H1 (cell line): ENCODE measurements at regions not wholly inside any gene's neighbourhood (a gene's known extent, or its start where the extent isn't known, plus 50 kb on each side); places are given as distances from the start of the nearest gene placed in this dataset.

Source experiments
- CHD1 ChIP-seq: IDR thresholded peaks from 2 replicates; pipeline ENCODE4 v1.6.1; 2012; ENCODE audit warnings: low read depth, low read length, improper control_type of control experiment
- CHD7 ChIP-seq: fragments of 300-600 bp; sonication (generic); IDR thresholded peaks from 2 replicates; pipeline ENCODE4 v1.7.1; 2012; ENCODE audit warnings: low read length, moderate library complexity, mild to moderate bottlenecking, inconsistent platforms; ENCODE audit not compliant: insufficient replicate concordance
- CREB1 ChIP-seq: IDR thresholded peaks from 2 replicates; pipeline ENCODE4 v1.6.1; 2012; ENCODE audit warnings: inconsistent platforms
- CTCF ChIP-seq, 3 experiments: IDR thresholded peaks; 1 replicate in 2 of 3; 2 replicates in 1 of 3; pipeline versions ENCODE4 v1.5.1 to v1.6.1; 2011; ENCODE audit warnings: low read length in 3 of 3, mild to moderate bottlenecking in 3 of 3, inconsistent platforms in 2 of 3, low read depth in 1 of 3, moderate library complexity in 1 of 3; ENCODE audit not compliant: insufficient read depth in 1 of 3; ENCODE audit errors: control extremely low read depth in 1 of 3
- EP300 ChIP-seq, 2 experiments: IDR thresholded peaks; 1 replicate in 1 of 2; 2 replicates in 1 of 2; pipeline ENCODE4 v1.6.1; 2011 to 2012; ENCODE audit warnings: low read depth in 2 of 2, low read length in 2 of 2, mild to moderate bottlenecking in 2 of 2, borderline replicate concordance in 1 of 2, inconsistent platforms in 1 of 2, moderate library complexity in 1 of 2
- KDM4A ChIP-seq: IDR thresholded peaks from one replicate; pipeline ENCODE4 v1.7.1; 2012; ENCODE audit warnings: low read depth, mild to moderate bottlenecking, moderate library complexity, low read length, inconsistent platforms; ENCODE audit not compliant: severe bottlenecking
- MAFK ChIP-seq: IDR thresholded peaks from 2 replicates; pipeline ENCODE4 v1.6.1; 2012; ENCODE audit warnings: low read depth, mild to moderate bottlenecking, improper control_type of control experiment, low read length
- POLR2A ChIP-seq, 2 experiments: IDR thresholded peaks; 1 replicate in 1 of 2; 2 replicates in 1 of 2; pipeline ENCODE4 v1.6.1; 2011; ENCODE audit warnings: low read depth in 2 of 2, low read length in 2 of 2, mild to moderate bottlenecking in 2 of 2; ENCODE audit errors: control extremely low read depth in 1 of 2
- POLR2AphosphoS5 ChIP-seq: IDR thresholded peaks from 2 replicates; pipeline ENCODE4 v1.6.1; 2011; ENCODE audit warnings: low read depth, low read length
- SP1 ChIP-seq: IDR thresholded peaks from 2 replicates; pipeline ENCODE4 v1.6.1; 2011; ENCODE audit warnings: low read depth, low read length
- SP2 ChIP-seq: IDR thresholded peaks from 2 replicates; pipeline ENCODE4 v1.6.1; 2012; ENCODE audit warnings: mild to moderate bottlenecking, low read length, inconsistent platforms
- TAF1 ChIP-seq: IDR thresholded peaks from 2 replicates; pipeline ENCODE4 v1.6.1; 2011; ENCODE audit warnings: mild to moderate bottlenecking, low read depth, low read length
- TEAD4 ChIP-seq: IDR thresholded peaks from 2 replicates; pipeline ENCODE4 v1.6.1; 2012; ENCODE audit warnings: low read depth, low read length, inconsistent platforms, mixed read lengths
- TF ChIP-seq, protein P1 (sequence below): IDR thresholded peaks from 2 replicates; pipeline ENCODE4 v1.6.1; 2012; ENCODE audit warnings: low read length, inconsistent platforms

DNA sequence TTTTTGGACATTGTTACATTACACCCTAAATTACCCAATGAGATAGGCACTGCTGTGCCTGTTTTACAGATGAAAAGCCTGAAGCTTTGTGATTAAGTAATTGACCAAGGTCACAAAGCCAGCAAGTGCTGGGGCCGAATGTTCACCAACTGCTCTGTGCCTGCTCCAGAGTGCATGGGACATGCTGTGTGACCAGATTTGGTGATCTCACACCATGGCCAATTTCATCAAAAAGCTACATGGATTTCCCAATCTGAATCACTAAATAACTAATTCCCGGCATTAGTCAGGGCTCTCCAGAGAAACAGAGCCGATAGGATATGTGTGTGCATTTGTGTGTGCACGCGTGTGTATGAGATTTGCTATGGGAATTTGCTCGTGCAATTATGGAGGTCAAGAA is 228.3 kb upstream of the ECI2 start:
- TF ChIP-seq MAFK (no peak), SP2 (no peak), TEAD4 (no peak), POLR2A (IDR thresholded peaks at IDR 0.05; ENCODE audit: control extremely low read depth in 1 of 2, low read depth in 2 of 2, low read length in 2 of 2) (no peak), EP300 (IDR thresholded peaks at IDR 0.05; ENCODE audit: borderline replicate concordance in 1 of 2, low read depth in 2 of 2, low read length in 2 of 2) (no peak), KDM4A (no peak), CTCF (IDR thresholded peaks at IDR 0.05; ENCODE audit: control extremely low read depth in 1 of 3, insufficient read depth in 1 of 3, low read depth in 1 of 3, low read length in 3 of 3) (no peak), TAF1 (no peak), CHD7 (no peak), CHD1 (no peak), POLR2AphosphoS5 (no peak), SP1 (no peak), CREB1 (no peak)
- TF ChIP-seq, protein P1, sequence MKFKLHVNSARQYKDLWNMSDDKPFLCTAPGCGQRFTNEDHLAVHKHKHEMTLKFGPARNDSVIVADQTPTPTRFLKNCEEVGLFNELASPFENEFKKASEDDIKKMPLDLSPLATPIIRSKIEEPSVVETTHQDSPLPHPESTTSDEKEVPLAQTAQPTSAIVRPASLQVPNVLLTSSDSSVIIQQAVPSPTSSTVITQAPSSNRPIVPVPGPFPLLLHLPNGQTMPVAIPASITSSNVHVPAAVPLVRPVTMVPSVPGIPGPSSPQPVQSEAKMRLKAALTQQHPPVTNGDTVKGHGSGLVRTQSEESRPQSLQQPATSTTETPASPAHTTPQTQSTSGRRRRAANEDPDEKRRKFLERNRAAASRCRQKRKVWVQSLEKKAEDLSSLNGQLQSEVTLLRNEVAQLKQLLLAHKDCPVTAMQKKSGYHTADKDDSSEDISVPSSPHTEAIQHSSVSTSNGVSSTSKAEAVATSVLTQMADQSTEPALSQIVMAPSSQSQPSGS: no peak
